PC-9 (cell line): ENCODE measurements at regions not wholly inside any gene's neighbourhood (a gene's known extent, or its start where the extent isn't known, plus 50 kb on each side); places are given as distances from the start of the nearest gene placed in this dataset.

ENCODE experiments used
- CTCF ChIP-seq: fragments of 200-600 bp; sonication (generic); conservative IDR thresholded peaks from 2 replicates; pipeline ENCODE4 v1.6.1; 2017; ENCODE audit warnings: mixed run types, antibody characterized with exemption, mild to moderate bottlenecking, moderate library complexity
- EZH2 ChIP-seq: fragments of 200-600 bp; sonication (generic); IDR thresholded peaks from 2 replicates; pipeline ENCODE4 v1.8.0; 2017; ENCODE audit warnings: antibody characterized with exemption, low read depth

GRCh38 chr3:35862057-35862456, 222.7 kb downstream of the ARPP21 start:
- TF ChIP-seq CTCF (no peak), EZH2 (no peak)
